ENCODE measurements at regions not wholly inside any gene's neighbourhood (a gene's known extent, or its start where the extent isn't known, plus 50 kb on each side); places are given as distances from the start of the nearest gene placed in this dataset.

- DNase-seq (ENCODE audit: low read depth in 4 of 4, low spot score in 3 of 4) = no peak
Observed at GRCh38 chr10:28250782-28251181, 52.1 kb downstream of the MPP7 start.

GRCh38 chr10:28250358-28250757, 52.5 kb downstream of the MPP7 start:
- DNase-seq (ENCODE audit: low read depth in 4 of 4, low spot score in 3 of 4) = no peak

GRCh38 chr10:28249512-28249911, 53.4 kb downstream of the MPP7 start:
- no peak for DNase-seq (ENCODE audit: low read depth in 4 of 4, low spot score in 3 of 4)

- DNase-seq (ENCODE audit: low read depth in 4 of 4, low spot score in 3 of 4) = no peak
Observed at GRCh38 chr10:28248092-28248491, 54.8 kb downstream of the MPP7 start.

- DNase-seq (ENCODE audit: low read depth in 4 of 4, low spot score in 3 of 4) = no peak
Observed at GRCh38 chr10:28246023-28246422, 56.8 kb downstream of the MPP7 start.

GRCh38 chr10:28243923-28244322, 58.9 kb downstream of the MPP7 start:
- DNase-seq (ENCODE audit: low read depth in 4 of 4, low spot score in 3 of 4) = no peak

GRCh38 chr10:28242555-28243204, 60.2 kb downstream of the MPP7 start:
- no peak for DNase-seq (ENCODE audit: low read depth in 4 of 4, low spot score in 3 of 4)

GRCh38 chr10:28241741-28242399, 61.0 kb downstream of the MPP7 start:
- peak; percentile 37 to 55 (median 44) for DNase-seq (ENCODE audit: low read depth in 4 of 4, low spot score in 3 of 4)

GRCh38 chr10:28240400-28240799, 62.5 kb downstream of the MPP7 start:
- no peak for DNase-seq (ENCODE audit: low read depth in 4 of 4, low spot score in 3 of 4)

GRCh38 chr10:28236591-28236990, 66.3 kb downstream of the MPP7 start:
- DNase-seq (ENCODE audit: low read depth in 4 of 4, low spot score in 3 of 4) = no peak

GRCh38 chr10:28220811-28221210, 82.1 kb downstream of the MPP7 start:
- DNase-seq (ENCODE audit: low read depth in 4 of 4, low spot score in 3 of 4) = no peak

GRCh38 chr10:28219251-28219650, 83.6 kb downstream of the MPP7 start:
- no peak for DNase-seq (ENCODE audit: low read depth in 4 of 4, low spot score in 3 of 4)

- DNase-seq (ENCODE audit: low read depth in 4 of 4, low spot score in 3 of 4) = no peak
Observed at GRCh38 chr10:28217848-28218247, 85.0 kb downstream of the MPP7 start.

- no peak for DNase-seq (ENCODE audit: low read depth in 4 of 4, low spot score in 3 of 4)
Observed at GRCh38 chr10:28215930-28216329, 86.9 kb downstream of the MPP7 start.

GRCh38 chr10:28214219-28214618, 88.6 kb downstream of the MPP7 start:
- DNase-seq (ENCODE audit: low read depth in 4 of 4, low spot score in 3 of 4) = no peak

- DNase-seq (ENCODE audit: low read depth in 4 of 4, low spot score in 3 of 4) = no peak
Observed at GRCh38 chr10:28211759-28212158, 91.1 kb downstream of the MPP7 start.

- no peak for DNase-seq (ENCODE audit: low read depth in 4 of 4, low spot score in 3 of 4)
Observed at GRCh38 chr10:28207799-28208198, 95.1 kb downstream of the MPP7 start.

- no peak for DNase-seq (ENCODE audit: low read depth in 4 of 4, low spot score in 3 of 4)
Observed at GRCh38 chr10:28202941-28203352, 99.9 kb downstream of the MPP7 start.

GRCh38 chr10:28201410-28202400, 101.2 kb downstream of the MPP7 start:
- no peak for DNase-seq (ENCODE audit: low read depth in 4 of 4, low spot score in 3 of 4)

GRCh38 chr10:28200775-28201174, 102.1 kb downstream of the MPP7 start:
- no peak for DNase-seq (ENCODE audit: low read depth in 4 of 4, low spot score in 3 of 4)

GRCh38 chr10:28199941-28200340, 102.9 kb downstream of the MPP7 start:
- no peak for DNase-seq (ENCODE audit: low read depth in 4 of 4, low spot score in 3 of 4)

Data from right renal pelvis (tissue), 4 donors.